ENCODE measurements at regions not wholly inside any gene's neighbourhood (a gene's known extent, or its start where the extent isn't known, plus 50 kb on each side); places are given as distances from the start of the nearest gene placed in this dataset.

GRCh38 chr9:83125671-83126070 lies 62.7 kb upstream of the RASEF start:
- no peak for TF ChIP-seq CTCF (IDR thresholded peaks at IDR 0.05)
- no peak for TF ChIP-seq ZFX (IDR thresholded peaks at IDR 0.05; ENCODE audit: borderline replicate concordance)

Measured in 22Rv1 (cell line).